ENCODE measurements at regions not wholly inside any gene's neighbourhood (a gene's known extent, or its start where the extent isn't known, plus 50 kb on each side); places are given as distances from the start of the nearest gene placed in this dataset.

GRCh38 chr2:65716698-65717097 is 284.3 kb upstream of the SPRED2 start:
- TF ChIP-seq ZFX (IDR thresholded peaks at IDR 0.05; ENCODE audit: borderline replicate concordance): no peak
- no peak overlapping the region for H3K27ac ChIP-seq

DNA sequence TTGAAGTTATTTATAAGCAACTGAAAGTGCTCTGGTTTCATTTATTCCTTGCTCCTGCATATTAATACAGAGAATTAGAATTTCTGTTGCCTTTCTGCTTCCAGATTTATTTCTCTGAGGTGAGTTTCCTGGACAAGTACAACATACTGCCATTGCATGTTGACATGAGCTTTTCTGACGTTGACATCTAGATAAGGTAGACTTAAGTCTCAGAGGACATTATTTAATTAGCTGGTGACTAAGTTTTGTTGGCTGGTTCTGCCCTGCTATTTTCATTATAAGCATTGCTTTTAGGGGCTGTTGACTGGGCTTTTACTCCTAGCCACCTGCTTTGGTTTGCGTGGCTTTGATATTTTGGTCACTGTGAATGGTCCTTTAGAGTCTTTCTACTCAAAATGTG is 282.9 kb upstream of the SPRED2 start:
- H3K27ac ChIP-seq: no peak overlapping the region
- no peak for TF ChIP-seq ZFX (IDR thresholded peaks at IDR 0.05; ENCODE audit: borderline replicate concordance)
- TF ChIP-seq, protein P1, sequence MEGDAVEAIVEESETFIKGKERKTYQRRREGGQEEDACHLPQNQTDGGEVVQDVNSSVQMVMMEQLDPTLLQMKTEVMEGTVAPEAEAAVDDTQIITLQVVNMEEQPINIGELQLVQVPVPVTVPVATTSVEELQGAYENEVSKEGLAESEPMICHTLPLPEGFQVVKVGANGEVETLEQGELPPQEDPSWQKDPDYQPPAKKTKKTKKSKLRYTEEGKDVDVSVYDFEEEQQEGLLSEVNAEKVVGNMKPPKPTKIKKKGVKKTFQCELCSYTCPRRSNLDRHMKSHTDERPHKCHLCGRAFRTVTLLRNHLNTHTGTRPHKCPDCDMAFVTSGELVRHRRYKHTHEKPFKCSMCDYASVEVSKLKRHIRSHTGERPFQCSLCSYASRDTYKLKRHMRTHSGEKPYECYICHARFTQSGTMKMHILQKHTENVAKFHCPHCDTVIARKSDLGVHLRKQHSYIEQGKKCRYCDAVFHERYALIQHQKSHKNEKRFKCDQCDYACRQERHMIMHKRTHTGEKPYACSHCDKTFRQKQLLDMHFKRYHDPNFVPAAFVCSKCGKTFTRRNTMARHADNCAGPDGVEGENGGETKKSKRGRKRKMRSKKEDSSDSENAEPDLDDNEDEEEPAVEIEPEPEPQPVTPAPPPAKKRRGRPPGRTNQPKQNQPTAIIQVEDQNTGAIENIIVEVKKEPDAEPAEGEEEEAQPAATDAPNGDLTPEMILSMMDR (IDR thresholded peaks at IDR 0.05): no peak

GRCh38 chr2:65714866-65715265 is 282.5 kb upstream of the SPRED2 start:
- TF ChIP-seq ZFX (IDR thresholded peaks at IDR 0.05; ENCODE audit: borderline replicate concordance): no peak
- TF ChIP-seq, protein P1 (IDR thresholded peaks at IDR 0.05): no peak
- H3K27ac ChIP-seq: no peak overlapping the region

DNA sequence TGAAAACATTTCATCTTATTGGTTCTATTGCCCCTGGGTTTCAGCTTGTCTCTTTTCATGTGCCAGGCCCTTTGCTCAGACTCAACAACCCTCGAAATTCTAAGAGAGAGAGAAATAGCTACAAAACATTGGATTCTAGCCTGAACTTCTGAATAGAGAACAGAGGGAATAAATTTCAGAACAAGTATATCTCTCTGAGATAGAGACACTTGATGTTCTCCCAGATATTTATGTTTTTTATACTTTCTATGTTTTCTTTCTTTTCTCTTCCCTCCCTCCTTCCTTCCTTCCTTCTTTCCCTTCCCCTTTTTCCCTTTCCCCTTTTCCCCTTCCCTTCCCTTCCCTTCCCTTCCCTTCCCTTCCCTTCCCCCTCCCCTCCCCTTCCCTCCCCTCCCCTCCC is 279.5 kb upstream of the SPRED2 start:
- TF ChIP-seq, protein P1 (IDR thresholded peaks at IDR 0.05): no peak
- no peak for TF ChIP-seq ZFX (IDR thresholded peaks at IDR 0.05; ENCODE audit: borderline replicate concordance)
- no peak overlapping the region for H3K27ac ChIP-seq

GRCh38 chr2:65710779-65711295 is 278.4 kb upstream of the SPRED2 start:
- no peak overlapping the region for H3K27ac ChIP-seq
- no peak for TF ChIP-seq ZFX (IDR thresholded peaks at IDR 0.05; ENCODE audit: borderline replicate concordance)
- TF ChIP-seq, protein P1 (IDR thresholded peaks at IDR 0.05): peak; percentile 33; the same call in 1 of the 2 replicates

- H3K27ac ChIP-seq: no peak overlapping the region
- TF ChIP-seq, protein P1 (IDR thresholded peaks at IDR 0.05): no peak
- TF ChIP-seq ZFX (IDR thresholded peaks at IDR 0.05; ENCODE audit: borderline replicate concordance): no peak
Observed at GRCh38 chr2:65710356-65710755, 278.0 kb upstream of the SPRED2 start.

- no peak for TF ChIP-seq ZFX (IDR thresholded peaks at IDR 0.05; ENCODE audit: borderline replicate concordance)
- TF ChIP-seq, protein P1 (IDR thresholded peaks at IDR 0.05): no peak
Observed at GRCh38 chr2:65708086-65708485, 275.7 kb upstream of the SPRED2 start.

DNA sequence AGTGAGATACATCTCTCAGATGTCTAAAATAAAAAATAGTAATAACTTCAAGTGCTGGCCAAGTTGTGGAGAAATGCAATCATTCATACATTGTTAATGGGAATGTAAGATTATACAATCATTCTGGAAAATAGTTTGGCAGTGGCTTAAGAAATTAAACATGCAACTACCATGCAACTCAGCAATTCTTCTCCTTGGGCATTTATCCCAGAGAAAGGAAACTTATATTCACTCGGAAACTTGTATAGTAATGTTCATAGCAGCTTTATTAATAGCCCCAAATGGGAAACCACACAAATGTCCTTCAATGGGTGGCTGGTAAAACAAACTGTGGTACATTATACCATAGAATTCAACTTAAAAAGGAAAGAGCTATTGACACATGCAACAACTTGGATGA is 274.0 kb upstream of the SPRED2 start:
- no peak overlapping the region for H3K27ac ChIP-seq
- no peak for TF ChIP-seq ZFX (IDR thresholded peaks at IDR 0.05; ENCODE audit: borderline replicate concordance)
- TF ChIP-seq, protein P1 (IDR thresholded peaks at IDR 0.05): no peak

More at GRCh38 chr2:65708086-65708485, 275.7 kb upstream of the SPRED2 start:
- H3K27ac ChIP-seq: no peak overlapping the region
